NCI-H1092 (cell line): ENCODE measurements at regions not wholly inside any gene's neighbourhood (a gene's known extent, or its start where the extent isn't known, plus 50 kb on each side); places are given as distances from the start of the nearest gene placed in this dataset.
"Not testable (repeated sequence)": the region's sequence is repeated elsewhere in the genome, so short reads cannot be mapped to it uniquely, and the experiment has no call there.

Experiments
- DNase-seq: peaks from one replicate; lab custom pipeline; 2025; lab: John Stamatoyannopoulos, UW

- DNase-seq = no peak
Measured at GRCh38 chr2:39996653-39997080, 217.6 kb upstream of the THUMPD2 start.

GRCh38 chr2:39995005-39995737 is 216.1 kb upstream of the THUMPD2 start:
- DNase-seq = no peak

DNA sequence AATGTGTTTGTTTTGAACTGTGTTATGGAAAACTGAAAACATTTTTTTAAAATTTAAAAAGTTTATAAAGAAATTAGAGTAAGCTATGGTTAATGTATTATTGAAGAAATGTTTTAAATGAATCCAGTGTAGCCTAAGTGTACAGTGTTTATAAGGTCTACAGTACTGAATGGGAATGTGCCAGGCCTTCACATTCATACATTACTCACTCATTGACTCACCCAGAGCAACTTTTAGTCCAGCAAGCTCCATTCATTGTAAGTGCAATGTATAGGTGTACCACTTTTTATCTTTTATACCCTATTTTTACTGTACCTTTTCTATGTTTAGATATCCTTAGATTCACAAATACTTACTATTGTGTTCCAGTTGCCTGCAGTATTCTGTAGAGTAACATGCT is 215.1 kb upstream of the THUMPD2 start:
- DNase-seq = no peak

- no peak for DNase-seq
Measured at GRCh38 chr2:39991298-39991697, 212.2 kb upstream of the THUMPD2 start.

DNA sequence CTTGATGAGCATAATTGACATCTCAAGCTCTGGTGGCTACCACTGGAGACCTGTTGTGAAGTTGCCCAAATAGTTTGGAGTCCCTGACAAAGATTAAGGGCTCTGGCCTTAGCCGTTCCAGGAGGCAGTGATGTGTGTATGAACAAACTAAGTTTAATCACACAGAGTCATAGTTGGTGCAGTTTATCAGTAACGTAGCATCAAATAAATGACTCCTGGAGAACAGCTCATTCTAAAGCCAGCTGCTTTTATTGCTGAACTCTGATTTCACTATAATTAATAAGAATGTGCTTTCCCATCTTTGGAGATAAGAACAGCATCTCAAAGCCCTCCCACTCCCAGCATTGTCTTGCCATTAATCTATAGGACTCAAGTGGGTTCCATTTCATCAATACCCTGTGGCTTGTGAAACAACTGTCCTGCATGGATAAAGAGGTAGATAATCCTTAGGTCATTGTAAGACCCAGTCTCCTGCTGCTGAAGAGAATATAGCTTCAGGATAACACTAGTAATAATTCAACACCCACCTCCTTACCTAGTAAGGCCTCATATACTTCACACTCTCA is 211.4 kb upstream of the THUMPD2 start:
- DNase-seq = no peak

GRCh38 chr2:39989888-39990287 is 210.8 kb upstream of the THUMPD2 start:
- DNase-seq = no peak

- peak; percentile 70 for DNase-seq
Measured at GRCh38 chr2:39981883-39982311, 202.8 kb upstream of the THUMPD2 start.

GRCh38 chr2:39975476-39976020 is 196.5 kb upstream of the THUMPD2 start:
- DNase-seq = no peak

DNA sequence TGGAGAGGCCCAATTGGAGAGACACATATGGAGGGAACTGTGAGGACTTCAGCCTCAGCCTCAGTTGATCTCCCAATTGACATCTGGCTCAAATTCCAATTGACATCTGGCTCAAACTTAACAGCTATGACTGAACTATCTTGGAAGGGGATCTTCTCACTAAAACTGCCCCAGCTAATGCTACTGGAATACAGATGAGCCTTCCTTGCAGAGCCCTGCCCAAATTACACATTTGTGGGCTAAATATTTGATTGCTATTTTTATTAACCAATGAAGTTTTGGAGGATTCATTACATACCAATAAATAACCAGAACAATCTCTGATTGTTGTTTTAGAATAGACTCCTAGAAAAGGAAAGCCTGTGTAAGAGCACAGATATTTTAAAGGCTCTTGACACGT is 189.0 kb upstream of the THUMPD2 start:
- DNase-seq = no peak

GRCh38 chr2:39960681-39961080 is 181.6 kb upstream of the THUMPD2 start:
- DNase-seq = not testable (repeated sequence)

GRCh38 chr2:39954346-39954745 is 175.3 kb upstream of the THUMPD2 start:
- DNase-seq = no peak

DNA sequence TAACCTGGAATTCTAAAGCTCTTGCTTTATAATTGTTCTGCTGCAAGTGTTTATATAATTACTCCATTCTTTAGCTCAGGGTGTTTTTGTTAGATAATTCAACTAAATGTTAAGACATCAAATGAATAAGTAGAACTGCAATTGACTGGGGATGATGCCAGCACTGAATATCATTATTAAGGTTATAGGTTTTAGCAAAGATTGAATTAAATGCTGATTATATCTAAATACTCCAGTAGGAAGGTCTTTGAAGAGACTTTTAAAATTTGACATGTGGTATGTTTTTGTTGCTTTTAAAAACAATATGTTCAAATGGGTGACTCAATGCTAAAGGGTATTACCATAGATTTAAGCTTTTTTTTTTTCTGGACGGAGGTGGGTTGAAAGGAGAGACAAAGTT is 170.1 kb upstream of the THUMPD2 start:
- no peak for DNase-seq

GRCh38 chr2:39948016-39948719 is 169.1 kb upstream of the THUMPD2 start:
- DNase-seq = no peak

GRCh38 chr2:39947294-39948015 is 168.4 kb upstream of the THUMPD2 start:
- no peak for DNase-seq

DNA sequence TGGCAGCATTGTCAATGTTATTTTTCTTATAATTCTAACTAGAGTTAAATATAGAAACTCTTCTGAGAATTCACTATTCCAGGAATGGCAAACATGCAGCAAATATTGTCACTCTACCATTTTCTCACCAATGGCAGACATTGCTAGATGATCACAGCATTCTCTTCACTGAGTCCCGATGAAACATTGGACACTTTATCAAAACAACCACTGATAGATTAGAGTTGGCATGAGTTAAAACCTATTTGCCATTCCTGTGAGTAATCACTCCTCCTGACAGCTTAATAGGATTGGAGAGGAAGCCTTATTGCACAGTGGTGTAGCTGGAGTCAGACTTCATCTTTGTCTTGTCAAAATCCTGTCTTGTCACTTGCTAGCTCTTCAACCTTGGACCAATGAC is 163.9 kb upstream of the THUMPD2 start:
- DNase-seq = no peak

GRCh38 chr2:39938035-39938835 is 159.2 kb upstream of the THUMPD2 start:
- DNase-seq = no peak

DNA sequence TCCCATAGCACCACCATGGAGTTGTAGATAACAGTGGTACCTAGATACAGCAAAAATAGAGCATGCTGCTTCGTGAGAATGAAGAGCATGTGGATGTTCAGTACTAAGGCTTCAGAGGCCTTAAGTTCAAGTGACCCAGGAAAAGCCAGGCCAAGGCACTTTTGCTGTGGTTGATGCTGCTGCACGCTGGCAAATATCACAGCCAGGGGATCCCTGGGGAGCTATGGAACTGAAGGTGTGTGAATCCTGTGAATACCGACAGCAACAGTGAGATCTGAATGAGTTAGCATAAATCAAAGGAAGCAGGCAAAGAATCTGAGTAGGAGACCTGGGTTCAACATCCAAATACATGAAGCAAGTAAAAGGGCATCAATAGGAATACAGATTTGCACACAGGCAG is 158.6 kb upstream of the THUMPD2 start:
- DNase-seq = no peak

- DNase-seq = no peak
Measured at GRCh38 chr2:39934851-39935250, 155.8 kb upstream of the THUMPD2 start.

DNA sequence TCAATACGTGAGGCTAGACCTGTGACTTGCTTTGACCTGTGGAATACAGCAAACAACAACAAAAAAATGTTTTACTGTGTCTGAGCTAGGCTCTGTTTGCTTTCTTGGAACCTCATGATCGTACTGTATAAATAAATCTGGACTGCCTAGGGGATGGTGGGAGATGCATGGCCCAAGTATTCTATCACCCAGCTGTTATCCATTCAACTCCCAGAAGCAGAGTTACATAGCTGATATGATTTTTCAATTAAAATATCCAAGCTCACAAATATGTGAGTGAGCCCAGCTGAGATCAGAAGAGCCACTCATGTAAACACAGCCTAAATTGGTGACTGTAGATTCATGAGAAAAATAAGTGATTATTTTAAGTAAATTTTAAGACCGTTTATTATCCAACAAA is 154.1 kb upstream of the THUMPD2 start:
- DNase-seq = no peak

- no peak for DNase-seq
Measured at GRCh38 chr2:39932198-39932597, 153.1 kb upstream of the THUMPD2 start.

- DNase-seq = no peak
Measured at GRCh38 chr2:39930175-39930917, 151.3 kb upstream of the THUMPD2 start.
